NCI-H82 (cell line): ENCODE measurements at regions not wholly inside any gene's neighbourhood (a gene's known extent, or its start where the extent isn't known, plus 50 kb on each side); places are given as distances from the start of the nearest gene placed in this dataset.

ENCODE experiments used
- DNase-seq: peaks from one replicate; lab custom pipeline; 2025; lab: John Stamatoyannopoulos, UW

GRCh38 chr9:1757186-1757585 lies 258.0 kb upstream of the SMARCA2 start:
- no peak for DNase-seq

- DNase-seq, result no peak
Observed at GRCh38 chr9:1759009-1759408, 256.1 kb upstream of the SMARCA2 start.

DNA sequence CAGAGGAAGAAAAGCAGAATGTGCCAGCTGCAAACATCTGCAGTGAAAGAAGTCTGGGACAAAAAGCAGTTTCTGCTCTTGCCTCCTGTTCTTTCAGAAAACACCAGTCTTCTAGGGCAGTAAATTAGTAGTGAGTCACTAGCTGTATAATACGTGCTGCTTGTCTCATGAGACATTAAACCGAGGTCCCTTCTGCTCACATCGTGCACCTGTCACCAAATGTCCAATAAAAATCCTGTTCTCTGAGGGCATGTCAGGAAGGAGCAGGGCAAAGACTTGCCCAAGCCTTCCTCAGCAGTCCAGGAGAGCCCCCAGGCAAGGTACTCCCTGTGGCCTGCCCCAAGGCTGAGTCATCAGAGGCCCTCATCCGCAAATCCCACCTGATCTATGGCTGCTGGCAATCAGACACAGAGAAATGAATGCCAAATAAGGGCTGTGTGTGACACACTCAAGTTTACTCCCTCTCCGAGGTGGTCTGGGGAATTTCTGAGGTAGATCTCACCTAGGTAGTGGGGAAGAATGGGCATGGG lies 255.3 kb upstream of the SMARCA2 start:
- DNase-seq, result no peak

DNA sequence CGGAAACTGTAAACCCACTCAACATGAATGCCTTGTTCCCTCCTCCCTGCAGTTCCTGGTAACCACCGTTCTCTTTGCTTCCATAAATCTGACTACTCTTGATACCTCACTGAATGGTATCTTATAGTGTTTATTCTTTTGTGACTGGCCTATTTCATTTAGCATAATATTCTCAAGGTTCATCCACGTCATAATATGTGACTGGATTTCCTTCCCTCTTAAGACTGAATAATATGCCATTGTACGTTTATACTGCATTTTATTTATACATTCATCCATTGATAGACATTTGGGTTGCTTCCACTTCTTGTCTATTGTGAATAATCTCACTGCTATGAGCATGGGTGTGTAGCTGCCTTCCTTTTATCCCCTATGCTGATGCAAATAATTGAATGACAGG lies 253.3 kb upstream of the SMARCA2 start:
- DNase-seq, result no peak

DNA sequence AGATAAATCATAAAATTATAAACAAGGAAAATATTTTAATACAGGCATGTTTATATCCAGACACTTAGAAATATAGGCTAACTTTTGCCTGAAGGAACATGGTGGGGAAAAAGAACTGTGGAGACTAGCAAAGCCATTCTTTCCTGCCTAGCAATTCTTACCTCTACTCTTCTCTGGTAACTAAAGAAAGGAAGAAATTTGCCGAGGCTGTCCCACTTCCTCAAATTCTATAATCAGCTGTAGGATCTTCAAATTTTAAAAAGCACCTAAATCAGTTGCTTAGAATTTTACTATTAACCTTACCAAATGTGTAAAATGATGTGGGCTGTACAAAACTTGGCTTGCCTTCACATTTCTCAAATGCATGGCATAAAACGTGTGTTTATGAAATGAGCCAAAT lies 249.1 kb upstream of the SMARCA2 start:
- DNase-seq, result no peak

- no peak for DNase-seq
Observed at GRCh38 chr9:1768561-1768960, 246.6 kb upstream of the SMARCA2 start.

DNA sequence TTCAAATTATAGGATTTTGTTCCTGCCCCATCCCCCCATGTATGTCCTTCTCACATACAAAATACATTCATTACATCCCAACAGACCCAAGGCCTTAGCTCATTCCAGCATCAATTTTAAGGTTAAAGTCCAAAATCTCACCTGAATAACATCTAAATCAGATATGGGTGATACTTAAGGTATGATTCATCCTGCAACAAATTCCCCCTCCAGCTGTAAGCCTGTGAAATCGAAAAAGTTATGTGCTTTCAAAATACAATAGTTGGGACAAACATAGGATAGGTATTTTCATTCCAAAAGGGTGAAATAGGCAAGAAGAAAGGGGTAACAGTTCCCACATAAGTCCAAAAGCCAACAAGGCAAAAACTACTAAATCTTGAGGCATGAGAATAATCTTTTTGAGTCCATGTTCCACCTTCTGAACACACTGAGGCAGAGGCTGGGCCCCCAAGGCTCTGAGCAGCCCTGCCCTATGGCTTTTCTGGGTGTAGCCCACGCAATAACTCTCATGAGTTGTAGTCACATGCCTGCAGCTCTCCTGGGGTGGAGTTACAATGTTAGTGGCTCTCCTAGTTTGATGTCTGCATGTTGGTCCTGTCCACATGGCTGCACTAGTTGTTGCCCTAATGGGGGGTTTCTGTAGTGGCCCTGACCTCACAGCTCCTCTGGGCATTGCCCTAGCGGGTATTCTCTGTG lies 243.9 kb upstream of the SMARCA2 start:
- DNase-seq, result no peak

- no peak for DNase-seq
Observed at GRCh38 chr9:1775230-1775629, 239.9 kb upstream of the SMARCA2 start.

- no peak for DNase-seq
Observed at GRCh38 chr9:1776668-1777067, 238.5 kb upstream of the SMARCA2 start.

GRCh38 chr9:1791191-1791590 lies 224.0 kb upstream of the SMARCA2 start:
- no peak for DNase-seq

DNA sequence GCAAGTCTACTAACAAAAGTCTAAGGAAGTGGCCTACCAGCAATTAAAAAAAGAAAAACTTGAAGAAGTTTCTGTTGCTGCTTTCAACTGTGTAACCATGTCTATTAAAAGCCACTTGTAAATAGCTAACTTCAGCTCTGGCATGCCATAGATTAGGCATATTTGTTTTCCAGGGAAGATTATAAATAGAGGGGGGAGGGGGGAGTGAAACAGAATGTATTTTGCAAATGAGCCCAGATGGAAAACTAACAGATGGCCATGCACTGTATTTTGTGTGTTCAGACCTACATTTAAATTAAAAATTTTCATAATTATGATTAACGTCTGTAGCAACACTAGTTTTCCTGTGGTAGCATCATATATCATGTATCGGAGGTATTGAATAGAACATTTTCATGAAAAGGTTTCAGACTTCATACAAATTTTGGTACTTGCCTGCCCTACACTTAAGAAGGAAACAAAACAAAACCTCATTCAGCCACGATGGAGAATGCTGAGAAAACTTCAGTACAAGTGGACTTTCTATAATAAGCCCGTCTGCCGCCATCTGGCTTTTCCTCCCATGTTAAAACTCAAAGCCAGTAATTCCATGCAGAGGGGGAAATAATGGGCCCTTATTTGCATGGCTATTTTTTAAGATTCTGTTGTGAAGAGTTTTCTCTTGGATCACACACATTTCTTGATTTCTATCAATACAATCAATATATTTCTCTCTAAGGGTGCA lies 220.4 kb upstream of the SMARCA2 start:
- DNase-seq, result no peak

GRCh38 chr9:1804128-1804865 lies 210.8 kb upstream of the SMARCA2 start:
- no peak for DNase-seq

GRCh38 chr9:1829719-1830118 lies 185.4 kb upstream of the SMARCA2 start:
- DNase-seq, result no peak

- no peak for DNase-seq
Observed at GRCh38 chr9:1832960-1833359, 182.2 kb upstream of the SMARCA2 start.

DNA sequence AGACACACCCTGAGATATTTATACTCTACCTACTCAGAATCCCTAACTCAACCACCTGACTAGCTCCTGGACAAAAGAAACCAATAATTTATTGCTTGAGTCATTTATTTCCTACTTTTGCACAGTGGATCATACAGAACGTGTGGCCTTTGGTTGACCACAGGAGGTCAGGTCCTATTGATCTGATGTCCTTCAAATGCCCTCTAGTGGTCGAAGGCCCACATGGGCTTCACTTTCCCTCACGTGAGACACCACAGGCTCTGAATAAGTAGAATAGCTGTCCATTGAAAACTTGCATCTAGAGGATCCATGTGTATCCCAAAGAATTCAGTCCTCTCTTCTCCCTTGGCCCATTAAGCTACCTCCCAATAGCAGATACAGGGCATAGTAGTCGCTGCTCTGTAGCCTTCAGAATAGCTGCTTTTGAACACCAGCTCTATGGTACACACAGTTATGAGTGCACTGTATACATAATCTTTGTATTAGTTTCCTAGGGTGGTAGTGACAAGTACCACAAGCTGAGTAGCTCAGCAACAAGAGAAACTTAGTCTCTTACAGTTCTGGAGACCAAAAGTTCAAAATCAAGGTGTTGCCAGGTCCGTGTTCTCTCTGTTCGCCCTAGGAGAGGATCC lies 177.6 kb upstream of the SMARCA2 start:
- peak; percentile 0 for DNase-seq

GRCh38 chr9:1839909-1840308 lies 175.2 kb upstream of the SMARCA2 start:
- DNase-seq, result no peak

GRCh38 chr9:1845425-1845824 lies 169.7 kb upstream of the SMARCA2 start:
- DNase-seq, result no peak

- DNase-seq, result no peak
Observed at GRCh38 chr9:1855726-1856125, 159.4 kb upstream of the SMARCA2 start.

DNA sequence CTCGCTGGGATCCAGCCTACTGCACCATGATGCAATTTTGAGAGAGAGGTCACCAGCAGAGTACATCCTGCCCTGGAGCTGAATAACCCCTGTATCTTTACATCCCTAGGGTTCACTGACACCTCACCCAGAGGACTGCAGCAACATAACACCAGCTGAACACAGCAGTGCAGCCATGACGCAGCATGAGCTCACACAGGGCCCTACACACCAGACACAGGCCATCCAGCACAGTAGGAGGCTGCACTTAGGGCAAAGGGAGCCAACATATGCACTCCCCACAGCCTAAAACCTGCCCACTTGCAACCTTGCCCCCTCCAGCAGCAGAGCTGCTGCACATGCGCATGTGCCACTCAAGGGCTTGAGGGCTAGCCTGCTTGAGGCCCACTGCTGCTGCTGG lies 157.3 kb upstream of the SMARCA2 start:
- no peak for DNase-seq

GRCh38 chr9:1869843-1870242 lies 145.3 kb upstream of the SMARCA2 start:
- DNase-seq, result peak; percentile 30

- no peak for DNase-seq
Observed at GRCh38 chr9:1870915-1871314, 144.2 kb upstream of the SMARCA2 start.
